H9 (cell line): ENCODE measurements at regions not wholly inside any gene's neighbourhood (a gene's known extent, or its start where the extent isn't known, plus 50 kb on each side); places are given as distances from the start of the nearest gene placed in this dataset.

ENCODE experiments used
- DNase-seq: peaks from one replicate; pipeline ENCODE4 v3.0.0-alpha.2; 2017
- H2AFZ ChIP-seq: one replicate; pipeline ENCODE4 v1.6.1; 2013; ENCODE audit warnings: mild to moderate bottlenecking, low read length, control low read depth, moderate library complexity
- H2AK5ac ChIP-seq: 2 replicates; pipeline ENCODE4 v1.6.1; 2013; ENCODE audit warnings: low read length, control low read depth, mixed read lengths; ENCODE audit not compliant: insufficient read length
- H2BK120ac ChIP-seq: one replicate; pipeline ENCODE4 v1.6.1; 2013; ENCODE audit warnings: low read depth, mild to moderate bottlenecking, low read length, control low read depth, inconsistent platforms; ENCODE audit not compliant: poor library complexity, severe bottlenecking
- H2BK12ac ChIP-seq: 2 replicates; pipeline ENCODE4 v1.6.1; 2013; ENCODE audit warnings: low read length, control low read depth, mixed read lengths, low read depth; ENCODE audit not compliant: insufficient read length
- H2BK15ac ChIP-seq: 2 replicates; pipeline ENCODE4 v1.6.1; 2013; ENCODE audit warnings: low read depth, low read length, control low read depth
- H2BK20ac ChIP-seq: one replicate; pipeline ENCODE4 v1.6.1; 2013; ENCODE audit warnings: low read depth, mild to moderate bottlenecking, low read length, control low read depth, inconsistent platforms; ENCODE audit not compliant: poor library complexity, severe bottlenecking
- H2BK5ac ChIP-seq: 2 replicates; pipeline ENCODE4 v1.6.1; 2013; ENCODE audit warnings: low read length, control low read depth, mixed read lengths; ENCODE audit not compliant: insufficient read length
- H3K14ac ChIP-seq: 2 replicates; pipeline ENCODE4 v1.6.1; 2013; ENCODE audit warnings: low read length, control low read depth; ENCODE audit not compliant: insufficient read depth
- H3K18ac ChIP-seq: 2 replicates; pipeline ENCODE4 v1.6.1; 2013; ENCODE audit warnings: low read depth, mild to moderate bottlenecking, mixed read lengths, low read length, control low read depth; ENCODE audit not compliant: insufficient read length
- H3K23ac ChIP-seq: 2 replicates; pipeline ENCODE4 v1.6.1; 2013; ENCODE audit warnings: low read length, control low read depth, mixed read lengths, low read depth; ENCODE audit not compliant: insufficient read length
- H3K23me2 ChIP-seq: 2 replicates; pipeline ENCODE4 v1.6.1; 2013; ENCODE audit warnings: low read depth, mild to moderate bottlenecking, mixed read lengths, low read length, control low read depth; ENCODE audit not compliant: insufficient read length, poor library complexity, severe bottlenecking
- H3K27ac ChIP-seq: 2 replicates; pipeline ENCODE4 v1.5.1; 2013; ENCODE audit warnings: low read length, control low read depth, mixed read lengths, low read depth; ENCODE audit not compliant: insufficient read length
- H3K27me3 ChIP-seq: 2 replicates; pipeline ENCODE4 v1.6.1; 2013; ENCODE audit warnings: low read length, control low read depth, inconsistent platforms; ENCODE audit not compliant: insufficient read depth
- H3K4ac ChIP-seq: 2 replicates; pipeline ENCODE4 v1.6.1; 2013; ENCODE audit warnings: low read depth, mild to moderate bottlenecking, control low read depth, inconsistent platforms, low read length, moderate library complexity
- H3K4me1 ChIP-seq: 2 replicates; pipeline ENCODE4 v1.6.1; 2013; ENCODE audit warnings: low read length, control low read depth, inconsistent platforms; ENCODE audit not compliant: insufficient read depth
- H3K4me2 ChIP-seq: 2 replicates; pipeline ENCODE4 v1.6.1; 2013; ENCODE audit warnings: low read length, control low read depth, mixed read lengths; ENCODE audit not compliant: insufficient read length, insufficient read depth
- H3K56ac ChIP-seq: 2 replicates; pipeline ENCODE4 v1.6.1; 2013; ENCODE audit warnings: low read depth, mild to moderate bottlenecking, mixed read lengths, low read length, control low read depth; ENCODE audit not compliant: insufficient read length
- H3K79me1 ChIP-seq: 2 replicates; pipeline ENCODE4 v1.6.1; 2013; ENCODE audit warnings: low read depth, mild to moderate bottlenecking, moderate library complexity, low read length, control low read depth, inconsistent platforms; ENCODE audit not compliant: insufficient read depth, poor library complexity, severe bottlenecking
- H3K79me2 ChIP-seq: 2 replicates; pipeline ENCODE4 v1.6.1; 2013; ENCODE audit warnings: low read length, control low read depth, inconsistent platforms; ENCODE audit not compliant: insufficient read depth
- H3K9ac ChIP-seq: 2 replicates; pipeline ENCODE4 v1.6.1; 2013; ENCODE audit warnings: low read length, control low read depth, mixed read lengths; ENCODE audit not compliant: insufficient read length; ENCODE audit errors: extremely low read depth
- H3K9me3 ChIP-seq: one replicate; pipeline ENCODE4 v1.6.1; 2013; ENCODE audit warnings: low read depth, low read length, inconsistent platforms; ENCODE audit not compliant: control insufficient read depth
- H3T11ph ChIP-seq: one replicate; pipeline ENCODE4 v1.6.1; 2013; ENCODE audit warnings: mild to moderate bottlenecking, low read length, control low read depth, inconsistent platforms
- H4K20me1 ChIP-seq: one replicate; pipeline ENCODE4 v1.6.1; 2013; ENCODE audit not compliant: control insufficient read depth, insufficient read length, insufficient read depth
- H4K5ac ChIP-seq: 2 replicates; pipeline ENCODE4 v1.6.1; 2013; ENCODE audit warnings: low read depth, mild to moderate bottlenecking, mixed read lengths, low read length, control low read depth; ENCODE audit not compliant: insufficient read length
- H4K8ac ChIP-seq: replicated peaks from 2 replicates; pipeline ENCODE4 v1.6.1; 2013; ENCODE audit warnings: low read length, control low read depth, mixed read lengths, low read depth; ENCODE audit not compliant: insufficient read length
- H4K91ac ChIP-seq: 2 replicates; pipeline ENCODE4 v1.6.1; 2013; ENCODE audit warnings: low read depth, mild to moderate bottlenecking, moderate library complexity, mixed read lengths, low read length, control low read depth; ENCODE audit not compliant: insufficient read length
- H3K27ac Mint-ChIP-seq, 3 experiments: 2 replicates in 2 of 3; 3 replicates in 1 of 3; pipeline ENCODE4 v1.8.0; 2020 to 2021; ENCODE audit warnings: mixed read lengths in 3 of 3, mild to moderate bottlenecking in 1 of 3, moderate library complexity in 1 of 3
- H3K27me3 Mint-ChIP-seq: 2 replicates; pipeline ENCODE4 v1.8.0; 2021; ENCODE audit warnings: low read depth, mild to moderate bottlenecking, moderate library complexity, mixed read lengths
- H3K36me3 Mint-ChIP-seq, 3 experiments: 2 replicates in 2 of 3; 3 replicates in 1 of 3; pipeline ENCODE4 v1.8.0; 2020 to 2021; ENCODE audit warnings: low read depth in 3 of 3, mixed read lengths in 3 of 3; ENCODE audit not compliant: insufficient read depth in 1 of 3
- H3K4me1 Mint-ChIP-seq, 2 experiments: 2 replicates each; pipeline ENCODE4 v1.8.0; 2020; ENCODE audit warnings: mixed read lengths in 2 of 2
- H3K4me3 Mint-ChIP-seq, 2 experiments: 2 replicates in 1 of 2; 3 replicates in 1 of 2; pipeline ENCODE4 v1.8.0; 2020 to 2021; ENCODE audit warnings: mild to moderate bottlenecking in 2 of 2, mixed read lengths in 2 of 2, moderate library complexity in 1 of 2
- H3K9me3 Mint-ChIP-seq, 2 experiments: 2 replicates in 1 of 2; 3 replicates in 1 of 2; pipeline ENCODE4 v1.8.0; 2020; ENCODE audit warnings: mild to moderate bottlenecking in 2 of 2, mixed read lengths in 2 of 2, moderate library complexity in 1 of 2
- CTCF ChIP-seq: fragments of 200-600 bp; sonication (generic); conservative IDR thresholded peaks from 3 replicates; pipeline ENCODE4 v1.8.0; 2021; ENCODE audit warnings: antibody characterized with exemption, mild to moderate bottlenecking
- WGBS: extraction: QIAGEN DNeasy Blood & Tissue Kit; methylation state at CpG from one replicate; pipeline ENCODE4 v1.1.7; 2013; ENCODE audit warnings: missing lambda C conversion rate, low lambda C conversion rate, mixed read lengths; ENCODE audit not compliant: insufficient read length; ENCODE audit errors: extremely low coverage; 5-methylcytosine and 5-hydroxymethylcytosine counted together

GRCh38 chr2:458425-458815 lies 170.5 kb upstream of the ALKAL2 start:
- Histone ChIP-seq H2BK5ac (no peak overlapping the region), H3K27ac (no peak overlapping the region), H4K91ac (no peak overlapping the region), H3K14ac (no peak overlapping the region), H4K8ac (no peak overlapping the region), H2BK12ac (no peak overlapping the region), H3K9me3 (no peaks in the 10 kb centered on the region), H3K4me1 (no peaks in the 10 kb centered on the region), H2BK15ac (no peak overlapping the region), H2BK20ac (no peak overlapping the region), H3K18ac (no peak overlapping the region), H4K5ac (no peak overlapping the region), H3K4me2 (no peak overlapping the region), H2AK5ac (no peak overlapping the region), H3K23ac (no peak overlapping the region), H4K20me1 (no peaks in the 10 kb centered on the region), H3K4ac (no peak overlapping the region), H3K27me3 (no peaks in the 10 kb centered on the region), H3K23me2 (no peaks in the 10 kb centered on the region), H2AFZ (no peak overlapping the region), H3K9ac (no peak overlapping the region), H3K56ac (no peak overlapping the region), H3K79me2 (no peaks in the 10 kb centered on the region), H3T11ph (no peak overlapping the region), H3K79me1 (no peaks in the 10 kb centered on the region), H2BK120ac (no peak overlapping the region)
- Mint-ChIP-seq H3K27me3 (peaks cover 4% of the 10 kb centered on the region), H3K27ac (no peak overlapping the region), H3K36me3 (no peaks in the 10 kb centered on the region), H3K9me3 (no peaks in the 10 kb centered on the region), H3K4me3 (no peak overlapping the region), H3K4me1 (peaks cover 9 to 13% of the 10 kb centered on the region in 2 experiments)
- whole genome bisulfite sequencing, result no CpG with 5 or more reads among the region's 3 CpGs
- DNase-seq, result no peak
- no peak for TF ChIP-seq CTCF
